Hepatocyte (in vitro differentiated cells): ENCODE measurements at regions not wholly inside any gene's neighbourhood (a gene's known extent, or its start where the extent isn't known, plus 50 kb on each side); places are given as distances from the start of the nearest gene placed in this dataset.

Source experiments
- EZH2phosphoT487 ChIP-seq: fragments of 200-600 bp; sonication (generic); IDR thresholded peaks from one replicate; pipeline ENCODE4 v1.6.1; 2018; ENCODE audit warnings: antibody characterized with exemption, mild to moderate bottlenecking, low read depth, moderate library complexity; ENCODE audit not compliant: unreplicated experiment, severe bottlenecking
- TF ChIP-seq, protein P1 (sequence below): fragments of 200-600 bp; sonication (generic); IDR thresholded peaks from 2 replicates; pipeline ENCODE4 v1.5.1; 2016; ENCODE audit warnings: antibody characterized with exemption, mild to moderate bottlenecking; ENCODE audit not compliant: poor library complexity

DNA sequence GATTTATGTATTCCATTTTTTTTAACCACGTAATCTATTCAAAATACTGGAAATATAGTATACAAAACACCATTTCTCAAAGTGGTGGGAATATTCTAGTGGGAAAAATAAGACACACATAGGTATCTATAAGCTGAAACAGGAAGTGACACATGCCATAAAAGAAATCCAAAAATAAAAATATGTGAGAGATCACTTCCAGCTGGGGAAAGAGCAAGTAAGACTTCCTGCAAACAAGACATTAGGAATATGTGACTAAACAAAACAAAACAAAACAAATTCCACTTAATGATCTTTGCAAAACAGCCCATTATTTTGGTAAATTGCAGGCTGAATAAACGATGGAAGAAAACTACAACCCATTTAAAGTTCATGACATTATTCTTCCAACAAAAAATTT, 107.3 kb upstream of the CEP126 start:
- TF ChIP-seq, protein P1, sequence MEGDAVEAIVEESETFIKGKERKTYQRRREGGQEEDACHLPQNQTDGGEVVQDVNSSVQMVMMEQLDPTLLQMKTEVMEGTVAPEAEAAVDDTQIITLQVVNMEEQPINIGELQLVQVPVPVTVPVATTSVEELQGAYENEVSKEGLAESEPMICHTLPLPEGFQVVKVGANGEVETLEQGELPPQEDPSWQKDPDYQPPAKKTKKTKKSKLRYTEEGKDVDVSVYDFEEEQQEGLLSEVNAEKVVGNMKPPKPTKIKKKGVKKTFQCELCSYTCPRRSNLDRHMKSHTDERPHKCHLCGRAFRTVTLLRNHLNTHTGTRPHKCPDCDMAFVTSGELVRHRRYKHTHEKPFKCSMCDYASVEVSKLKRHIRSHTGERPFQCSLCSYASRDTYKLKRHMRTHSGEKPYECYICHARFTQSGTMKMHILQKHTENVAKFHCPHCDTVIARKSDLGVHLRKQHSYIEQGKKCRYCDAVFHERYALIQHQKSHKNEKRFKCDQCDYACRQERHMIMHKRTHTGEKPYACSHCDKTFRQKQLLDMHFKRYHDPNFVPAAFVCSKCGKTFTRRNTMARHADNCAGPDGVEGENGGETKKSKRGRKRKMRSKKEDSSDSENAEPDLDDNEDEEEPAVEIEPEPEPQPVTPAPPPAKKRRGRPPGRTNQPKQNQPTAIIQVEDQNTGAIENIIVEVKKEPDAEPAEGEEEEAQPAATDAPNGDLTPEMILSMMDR = no peak
- no peak for TF ChIP-seq EZH2phosphoT487
